Loucy (cell line): ENCODE measurements at regions not wholly inside any gene's neighbourhood (a gene's known extent, or its start where the extent isn't known, plus 50 kb on each side); places are given as distances from the start of the nearest gene placed in this dataset.
"Not testable (repeated sequence)": the region's sequence is repeated elsewhere in the genome, so short reads cannot be mapped to it uniquely, and the experiment has no call there.

ENCODE experiments used
- CTCF ChIP-seq: fragments of 200-600 bp; sonication (generic); conservative IDR thresholded peaks from 2 replicates; pipeline ENCODE4 v1.5.1; 2014; ENCODE audit warnings: mild to moderate bottlenecking, antibody characterized with exemption, low read length
- EZH2phosphoT487 ChIP-seq: fragments of 200-600 bp; IDR thresholded peaks from 2 replicates; pipeline ENCODE4 v1.6.1; 2018; ENCODE audit warnings: antibody characterized with exemption, mild to moderate bottlenecking, moderate library complexity, borderline replicate concordance

GRCh38 chrX:101738411-101738810, 78.8 kb upstream of the ARMCX2 start:
- TF ChIP-seq EZH2phosphoT487, CTCF: not testable (repeated sequence)
